HG03045 (cell line): ENCODE measurements at regions not wholly inside any gene's neighbourhood (a gene's known extent, or its start where the extent isn't known, plus 50 kb on each side); places are given as distances from the start of the nearest gene placed in this dataset.
A peak's percentile ranks its signal among the peaks of the same experiment; 100 is the strongest.
"Not testable (repeated sequence)": the region's sequence is repeated elsewhere in the genome, so short reads cannot be mapped to it uniquely, and the experiment has no call there.

Experiments used
- ATAC-seq: cut with Tn5 transposase; IDR thresholded peaks from one replicate; pipeline ENCODE4 v1.9.1; 2021; ENCODE audit warnings: mild to moderate bottlenecking, moderate library complexity; ENCODE audit not compliant: unreplicated experiment

GRCh38 chr2:61774351-61774750 lies 79.5 kb downstream of the FAM161A start:
- ATAC-seq: no peak

GRCh38 chr2:61771904-61772845 lies 81.7 kb downstream of the FAM161A start:
- no peak for ATAC-seq

- ATAC-seq: no peak
Measured at GRCh38 chr2:61770746-61771145, 83.1 kb downstream of the FAM161A start.

- ATAC-seq: no peak
Measured at GRCh38 chr2:61770298-61770697, 83.6 kb downstream of the FAM161A start.

GRCh38 chr2:61769093-61769675 lies 84.7 kb downstream of the FAM161A start:
- no peak for ATAC-seq

GRCh38 chr2:61764035-61764800 lies 89.6 kb downstream of the FAM161A start:
- peak; percentile 98 for ATAC-seq

- ATAC-seq: peak; percentile 29
Measured at GRCh38 chr2:61763605-61764034, 90.2 kb downstream of the FAM161A start.

- no peak for ATAC-seq
Measured at GRCh38 chr2:61762292-61762691, 91.6 kb downstream of the FAM161A start.

GRCh38 chr2:61759718-61760117 lies 94.1 kb downstream of the FAM161A start:
- ATAC-seq: no peak

GRCh38 chr2:61759005-61759404 lies 94.9 kb downstream of the FAM161A start:
- ATAC-seq: no peak

GRCh38 chr2:61758159-61758558 lies 95.7 kb downstream of the FAM161A start:
- no peak for ATAC-seq

GRCh38 chr2:61753512-61753911 lies 100.3 kb downstream of the FAM161A start:
- no peak for ATAC-seq

- no peak for ATAC-seq
Measured at GRCh38 chr2:61750624-61751023, 103.2 kb downstream of the FAM161A start.

GRCh38 chr2:61742955-61743354 lies 110.9 kb downstream of the FAM161A start:
- ATAC-seq: no peak

GRCh38 chr2:61737841-61738240 lies 116.0 kb downstream of the FAM161A start:
- no peak for ATAC-seq

- ATAC-seq: no peak
Measured at GRCh38 chr2:61736953-61737352, 116.9 kb downstream of the FAM161A start.

GRCh38 chr2:61733563-61733962 lies 120.3 kb downstream of the FAM161A start:
- no peak for ATAC-seq

- no peak for ATAC-seq
Measured at GRCh38 chr2:61732787-61733186, 121.1 kb downstream of the FAM161A start.

- no peak for ATAC-seq
Measured at GRCh38 chr2:61727746-61728145, 126.1 kb downstream of the FAM161A start.

GRCh38 chr2:61726456-61727209 lies 127.2 kb downstream of the FAM161A start:
- ATAC-seq: no peak

- ATAC-seq: not testable (repeated sequence)
Measured at GRCh38 chr2:61723364-61723763, 130.5 kb downstream of the FAM161A start.
